Heart left ventricle (tissue), 13 donors: ENCODE measurements at regions not wholly inside any gene's neighbourhood (a gene's known extent, or its start where the extent isn't known, plus 50 kb on each side); places are given as distances from the start of the nearest gene placed in this dataset.

Experiments
- CTCF ChIP-seq, 12 donors: fragments of 200-600 bp; sonication (generic) in 4 of 12; IDR thresholded peaks; one replicate each; pipeline versions ENCODE4 v1.5.0 to v1.8.0; 2018 to 2022; ENCODE audit warnings: antibody characterized with exemption in 12 of 12, mild to moderate bottlenecking in 5 of 12
- POLR2A ChIP-seq, 2 donors: fragments of 450-650 bp; IDR thresholded peaks; one replicate each; pipeline ENCODE4 v1.6.1; 2017; ENCODE audit warnings: antibody characterized with exemption in 2 of 2, mild to moderate bottlenecking in 2 of 2, moderate library complexity in 2 of 2
- donor health status: ischemic (EF 13 %, LVEDD 7.1; RV severe dilation, severe dysfunction).
- donor health status: DM: no; HTN: yes; CAD: no.
- donor health status: DM: no; HTN: no; CAD: no.
- donor health status: ischemic (EF 25% LVEDD 6.9; RV normal size, moderate dysfunction).
- donor health status: ischemic (EF 25% LVEDD 5.7; RV mildly dilated, moderate dysfunction).
- donor health status: ischemic (EF 35%, LVEDD 5.7; RV mildly dilated, moderate dysfunction).
- donor health status: nonischemic (EF 11% LVEDD 7.7; RV severe dilation, severe dysfunction).
- donor health status: DM: yes; HTN: yes; CAD: no.
- donor health status: PGD.
- donor health status: ischemic (EF 29% LVEDD 5.4; RV normal size, mild dysfunction).
- donor health status: nonischemic (EF 23%, LVEDD 6.1; RV moderate dilation, normal function).

- TF ChIP-seq POLR2A (IDR thresholded peaks at IDR 0.05), result no peak
- no peak for TF ChIP-seq CTCF (IDR thresholded peaks at IDR 0.05)
Measured at GRCh38 chr10:30705625-30706149, 76.1 kb upstream of the LYZL2 start.
